Activated naive CD4-positive, alpha-beta T cell treated with anti-CD3 and anti-CD28 coated beads, Interleukin-2, amount 50 U/mL, for 16 hours (primary cell): ENCODE measurements at regions not wholly inside any gene's neighbourhood (a gene's known extent, or its start where the extent isn't known, plus 50 kb on each side); places are given as distances from the start of the nearest gene placed in this dataset.

ENCODE experiments used
- DNase-seq: peaks from one replicate; pipeline ENCODE4 v3.0.0-alpha.2; 2020

DNA sequence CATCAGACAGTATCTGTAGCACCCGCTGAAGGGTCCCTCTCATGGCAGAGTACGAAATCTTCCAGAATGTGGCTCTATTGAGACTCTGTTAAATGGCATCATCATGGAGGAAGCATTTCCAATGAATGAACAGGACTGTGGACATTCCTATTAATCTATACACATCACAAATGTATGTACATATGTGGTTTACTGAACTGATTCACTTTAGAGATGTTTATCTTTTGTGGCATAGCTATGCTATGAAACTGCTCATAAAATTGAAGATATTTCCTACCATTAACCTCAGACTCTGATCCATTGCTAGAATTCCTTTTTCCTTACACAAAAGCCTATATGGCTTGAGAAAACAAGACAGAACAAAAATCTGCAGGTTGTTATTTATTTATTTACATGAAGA is 259.6 kb upstream of the RRP15 start:
- no peak for DNase-seq

DNA sequence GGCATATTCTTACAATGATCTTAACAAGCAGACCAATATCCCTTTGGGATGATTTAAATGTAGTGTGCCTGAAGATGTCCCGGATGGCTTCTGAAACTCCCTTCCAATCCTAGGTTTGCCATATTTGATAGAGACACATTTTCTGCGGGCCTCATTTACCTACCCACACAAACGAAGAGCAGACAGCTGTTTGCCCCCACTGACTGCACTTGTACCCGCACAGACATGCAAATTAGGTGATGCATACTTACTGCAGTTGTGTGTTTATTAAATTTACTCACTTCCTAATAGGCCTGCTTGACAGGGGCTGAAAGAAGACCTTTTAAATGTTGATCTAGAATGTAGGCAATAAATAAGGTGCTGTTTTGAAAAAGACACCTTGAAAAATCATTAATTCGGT is 257.9 kb upstream of the RRP15 start:
- no peak for DNase-seq

- no peak for DNase-seq
These were observed 254.2 kb upstream of the RRP15 start for GRCh38 chr1:218030846-218031245.

GRCh38 chr1:218031901-218032300 is 253.2 kb upstream of the RRP15 start:
- DNase-seq: no peak

- no peak for DNase-seq
These were observed 250.6 kb upstream of the RRP15 start for GRCh38 chr1:218034468-218034867.

- DNase-seq: no peak
These were observed 236.2 kb upstream of the RRP15 start for GRCh38 chr1:218048828-218049420.

DNA sequence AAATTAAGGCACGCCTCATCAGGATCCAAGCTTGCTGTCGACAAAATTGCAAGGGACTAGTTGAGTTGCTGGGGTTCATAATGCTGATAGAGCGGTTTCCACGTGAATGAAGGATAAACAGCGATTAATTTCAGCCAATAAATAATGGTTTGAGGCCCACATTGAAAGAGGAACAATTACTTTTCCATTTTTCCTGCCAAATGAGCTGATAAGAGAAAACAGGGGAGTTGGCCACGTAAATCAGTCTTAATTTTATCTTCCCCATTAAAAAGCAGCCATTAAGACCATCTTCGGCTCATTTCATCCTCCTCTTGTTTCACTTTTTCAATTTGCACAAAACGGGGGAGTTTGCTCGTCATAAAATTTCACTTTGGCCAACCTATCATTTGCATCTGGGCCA is 235.5 kb upstream of the RRP15 start:
- no peak for DNase-seq

DNA sequence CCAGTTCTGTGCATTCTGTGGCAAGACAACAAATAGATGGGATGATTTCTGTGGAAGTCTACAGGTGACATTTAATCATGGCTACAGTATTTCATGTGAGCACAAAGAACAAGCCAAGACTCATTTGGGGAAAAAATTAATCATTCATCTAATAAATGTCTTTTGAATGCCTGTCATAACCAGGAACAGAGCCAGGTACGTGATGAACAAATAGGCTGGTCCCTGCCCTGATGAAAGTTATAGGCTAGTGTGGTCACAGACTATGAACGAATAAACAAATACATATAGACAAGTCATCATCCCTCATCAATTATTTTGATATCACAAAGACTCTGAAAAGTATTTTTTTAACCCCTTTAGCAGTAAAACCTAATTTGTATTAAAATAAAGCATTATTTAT is 226.4 kb upstream of the RRP15 start:
- no peak for DNase-seq

DNA sequence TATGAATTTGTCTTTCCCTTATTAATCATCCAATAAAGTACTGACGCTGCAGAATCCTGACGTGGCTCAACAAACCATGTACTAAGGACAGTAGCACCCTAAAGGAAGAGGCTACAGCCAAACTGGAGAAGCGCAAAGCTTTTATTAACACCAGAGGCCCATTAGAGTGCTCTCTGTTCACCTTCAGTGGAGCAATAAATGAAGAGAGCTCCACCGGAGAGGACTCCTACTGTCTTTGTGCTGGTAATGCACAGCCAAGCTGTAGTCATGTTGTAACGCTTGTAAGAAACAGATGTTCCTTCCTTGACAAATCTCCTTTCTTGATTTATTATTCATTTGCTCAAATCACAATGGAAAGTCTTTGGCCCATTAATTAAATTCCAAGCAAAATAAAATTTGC is 220.7 kb upstream of the RRP15 start:
- no peak for DNase-seq

DNA sequence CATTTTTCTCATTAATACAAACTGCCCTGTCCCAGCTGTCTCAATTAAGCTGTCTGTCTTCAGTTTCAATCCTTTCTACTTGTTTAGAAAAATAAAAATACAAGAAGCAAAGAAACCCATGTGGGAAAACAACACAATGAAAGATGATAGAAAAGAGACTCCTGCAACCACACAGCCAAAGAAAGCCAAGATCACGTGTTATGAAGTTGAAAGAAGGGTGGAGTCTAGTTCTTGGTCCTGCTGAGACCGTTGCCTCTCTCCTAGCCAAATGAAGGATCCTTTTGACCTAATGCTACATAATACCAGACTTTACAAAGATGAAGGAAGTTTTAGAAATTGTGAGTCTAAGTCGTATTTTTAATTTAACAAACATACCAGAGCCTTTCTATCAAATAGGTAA is 218.8 kb upstream of the RRP15 start:
- no peak for DNase-seq

DNA sequence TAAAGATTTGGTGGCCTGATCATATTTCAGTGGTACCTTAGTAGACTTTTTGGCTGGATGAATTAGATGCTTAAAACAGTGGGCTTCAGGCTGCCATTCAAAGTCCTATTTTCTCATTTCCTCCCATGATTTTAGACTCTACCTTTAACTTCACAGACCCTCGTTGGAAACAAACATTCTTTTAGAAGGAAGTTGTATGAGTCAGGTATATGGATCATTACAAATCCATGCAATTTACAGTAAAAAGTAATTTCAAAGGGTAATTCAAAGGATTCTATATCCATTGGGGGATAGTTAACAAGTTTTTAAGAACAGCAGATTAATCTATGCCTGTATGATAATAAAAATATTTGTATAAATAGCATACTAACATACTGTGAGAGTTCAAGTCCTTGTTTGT is 216.9 kb upstream of the RRP15 start:
- no peak for DNase-seq

- no peak for DNase-seq
These were observed 215.9 kb upstream of the RRP15 start for GRCh38 chr1:218069180-218069579.

DNA sequence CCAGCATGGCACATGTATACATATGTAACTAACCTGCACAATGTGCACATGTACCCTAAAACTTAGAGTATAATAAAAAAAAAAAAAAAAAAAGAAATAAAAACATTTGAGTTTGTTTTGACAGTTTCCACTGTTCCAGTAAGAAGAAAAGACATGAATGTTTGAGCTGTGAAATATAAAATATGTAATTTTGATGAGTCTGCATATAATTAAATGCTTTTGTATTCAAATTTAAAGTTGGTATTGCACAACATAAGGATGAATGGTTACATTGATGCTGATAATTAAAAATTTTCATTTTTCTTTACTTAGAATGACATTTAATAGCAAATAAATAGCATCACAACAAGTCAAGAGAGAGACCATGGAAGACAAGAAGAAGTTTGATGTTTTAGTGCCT is 212.0 kb upstream of the RRP15 start:
- no peak for DNase-seq

GRCh38 chr1:218078916-218079315 is 206.2 kb upstream of the RRP15 start:
- DNase-seq: no peak

DNA sequence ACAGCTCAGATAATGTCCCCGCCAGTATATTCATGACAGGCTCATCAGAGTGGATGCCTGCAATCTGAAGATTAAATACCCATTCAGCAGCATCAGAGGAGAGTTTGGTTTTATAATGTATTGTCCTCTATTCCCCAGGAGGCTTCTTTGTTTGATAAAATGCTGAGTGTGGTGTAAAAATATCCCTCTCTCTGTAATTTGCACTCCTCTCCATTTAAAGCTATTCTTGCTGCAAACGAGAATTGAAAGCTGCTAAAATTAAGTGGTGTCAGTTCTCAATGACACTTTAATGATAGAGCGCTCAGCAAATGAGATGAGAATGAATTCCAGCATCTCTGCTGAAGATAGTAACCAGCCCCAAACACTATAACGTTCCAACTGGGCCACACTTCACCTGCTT is 205.7 kb upstream of the RRP15 start:
- no peak for DNase-seq

DNA sequence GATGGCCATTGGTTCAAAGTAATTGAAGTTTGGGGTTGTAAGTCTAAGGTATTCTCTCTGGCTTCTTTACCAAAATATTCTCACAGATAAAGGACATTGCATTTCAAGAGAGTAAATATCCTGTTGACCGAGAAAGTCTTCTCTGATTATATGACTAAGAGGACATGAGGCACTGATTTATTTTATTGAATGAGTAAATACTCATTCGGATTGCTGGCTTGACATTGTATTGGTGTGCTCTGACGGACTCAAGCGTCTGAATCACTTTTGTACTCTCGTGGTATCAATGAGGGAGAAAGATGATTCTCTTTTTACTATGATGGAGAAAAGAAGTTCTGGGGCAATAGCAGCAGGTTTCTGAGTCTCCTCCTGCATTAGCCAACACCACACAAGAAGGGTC is 205.3 kb upstream of the RRP15 start:
- DNase-seq: no peak

GRCh38 chr1:218080863-218081262 is 204.2 kb upstream of the RRP15 start:
- DNase-seq: no peak

- DNase-seq: no peak
These were observed 203.7 kb upstream of the RRP15 start for GRCh38 chr1:218081358-218081757.

DNA sequence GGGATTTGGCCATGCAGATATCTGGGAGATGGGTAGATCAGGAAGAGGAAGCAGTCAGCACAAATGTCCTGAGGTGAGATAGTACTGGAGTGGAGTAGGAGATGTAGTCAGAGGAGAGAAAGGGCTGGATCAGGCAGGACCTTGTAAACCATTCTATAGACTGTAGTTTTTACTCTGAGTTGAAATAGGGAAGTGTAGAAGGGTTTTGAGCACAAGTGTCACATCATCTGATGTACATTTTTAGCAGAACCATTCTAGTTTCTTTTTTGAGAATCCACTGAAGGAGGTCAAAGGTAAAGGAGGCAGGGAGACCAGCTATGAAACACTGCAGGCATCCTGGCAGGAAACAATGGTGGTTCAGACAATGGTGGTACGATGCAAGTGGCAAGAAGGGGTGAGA is 194.6 kb upstream of the RRP15 start:
- no peak for DNase-seq

- no peak for DNase-seq
These were observed 183.7 kb upstream of the RRP15 start for GRCh38 chr1:218101409-218101808.

- no peak for DNase-seq
These were observed 177.1 kb upstream of the RRP15 start for GRCh38 chr1:218108034-218108433.

DNA sequence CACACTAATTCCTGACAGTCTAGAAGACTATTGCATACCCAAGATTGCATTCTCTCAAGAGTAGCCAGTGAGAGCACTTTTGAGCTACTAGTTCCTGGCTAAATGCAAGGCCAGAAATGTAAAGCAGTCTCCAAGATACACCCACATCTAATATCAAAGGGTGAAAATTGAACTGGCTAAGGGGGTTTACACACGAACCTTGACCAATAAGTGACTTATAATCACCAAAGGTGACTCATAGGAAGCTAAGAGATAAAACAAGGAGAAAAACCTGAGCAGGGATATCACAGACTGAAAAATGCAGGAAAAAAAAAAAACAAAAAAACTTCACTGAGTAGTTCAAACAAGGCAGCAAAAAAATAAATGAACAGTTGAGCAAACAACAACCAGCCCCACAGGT is 172.2 kb upstream of the RRP15 start:
- no peak for DNase-seq

GRCh38 chr1:218123968-218124367 is 161.1 kb upstream of the RRP15 start:
- DNase-seq: no peak

DNA sequence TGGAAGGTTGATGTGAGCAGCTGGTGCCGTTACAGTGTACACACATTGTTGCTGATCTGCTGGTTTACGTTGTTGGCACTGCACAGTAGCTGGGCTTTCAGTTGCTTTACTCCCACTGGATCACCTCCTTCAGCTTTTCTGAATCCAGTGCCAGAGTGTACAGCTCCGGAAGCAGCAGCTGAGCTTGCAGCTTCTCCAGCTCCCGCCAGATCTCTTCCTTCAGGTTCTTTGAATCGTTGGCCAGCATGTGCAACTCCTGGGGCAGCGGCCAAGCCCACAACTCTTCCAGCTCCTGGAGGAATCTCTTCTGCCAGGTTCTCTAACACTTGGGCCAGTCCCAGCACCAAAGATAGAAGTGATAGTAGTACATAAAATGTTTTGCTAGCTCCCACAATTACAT is 149.7 kb upstream of the RRP15 start:
- no peak for DNase-seq

DNA sequence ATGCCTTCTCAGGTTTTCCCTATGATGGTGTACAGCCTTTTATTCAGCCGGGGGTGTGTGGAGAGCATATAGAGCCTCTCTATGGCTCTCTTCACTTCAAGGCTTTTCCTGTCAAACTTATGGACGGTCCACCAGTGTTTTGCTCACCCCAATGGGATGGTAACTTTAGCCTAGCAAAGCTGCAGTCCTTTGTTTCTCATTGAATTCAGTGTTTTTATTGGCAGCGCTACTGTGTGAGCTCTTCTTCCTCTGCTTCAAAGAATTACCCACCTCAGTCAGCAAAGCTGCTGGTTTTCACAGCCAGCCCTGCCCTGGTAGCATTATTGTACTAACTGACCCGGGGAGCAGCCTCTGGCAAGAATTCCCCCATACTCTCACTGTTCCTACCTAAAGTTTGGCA is 145.3 kb upstream of the RRP15 start:
- DNase-seq: no peak

DNA sequence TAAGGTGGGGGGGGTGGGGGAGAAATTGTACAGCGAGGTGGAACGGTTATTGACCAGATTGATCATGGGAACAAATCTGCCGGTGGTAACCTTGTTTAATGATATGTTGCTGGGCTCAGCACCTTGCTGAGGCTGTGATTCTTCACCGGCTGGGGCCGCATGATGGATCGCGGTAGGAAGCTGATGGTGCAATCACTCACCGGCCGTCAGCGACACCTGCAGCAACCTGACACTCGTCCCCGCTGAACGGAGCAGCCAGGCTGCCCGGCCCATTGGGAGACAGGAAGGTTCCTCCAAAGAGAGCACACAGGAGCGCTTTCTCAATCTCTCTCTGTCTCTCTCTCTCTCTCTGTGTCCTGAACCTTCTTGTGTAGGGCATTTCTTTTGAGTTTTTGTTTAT is 128.5 kb upstream of the RRP15 start:
- no peak for DNase-seq
